Activated CD8-positive, alpha-beta T cell treated with anti-CD3 and anti-CD28 coated beads for 36 hours (primary cell): ENCODE measurements at regions not wholly inside any gene's neighbourhood (a gene's known extent, or its start where the extent isn't known, plus 50 kb on each side); places are given as distances from the start of the nearest gene placed in this dataset.
"Not testable (repeated sequence)": the region's sequence is repeated elsewhere in the genome, so short reads cannot be mapped to it uniquely, and the experiment has no call there.

Source experiments
- ATAC-seq: fragments of 200-7000 bp; cut with Tn5 transposase; one replicate; pipeline ENCODE4 v1.10.0; 2021; ENCODE audit warnings: mild to moderate bottlenecking, moderate library complexity
- CTCF ChIA-PET: fragments of 350-600 bp; sonication (Branson Sonifier 250); formaldehyde crosslinking; loops from one replicate; lab custom pipeline; 2021; ENCODE audit warnings: antibody characterized with exemption; lab: Charles Lee
- POLR2A ChIA-PET: fragments of 350-600 bp; sonication (Branson Sonifier 250); formaldehyde crosslinking; loops from one replicate; lab custom pipeline; 2021; ENCODE audit warnings: antibody characterized with exemption; lab: Charles Lee
- DNase-seq: peaks from one replicate; pipeline ENCODE4 v3.0.0-alpha.2; 2020
- H3K27ac Mint-ChIP-seq: one replicate; pipeline ENCODE4 v1.8.0; 2021; ENCODE audit warnings: mild to moderate bottlenecking, mixed read lengths
- H3K27me3 Mint-ChIP-seq: one replicate; pipeline ENCODE4 v1.8.0; 2021; ENCODE audit warnings: mixed read lengths
- H3K36me3 Mint-ChIP-seq: one replicate; pipeline ENCODE4 v1.8.0; 2021; ENCODE audit warnings: low read depth, mixed read lengths
- H3K4me1 Mint-ChIP-seq: one replicate; pipeline ENCODE4 v1.8.0; 2021; ENCODE audit warnings: low read depth, mixed read lengths
- H3K4me3 Mint-ChIP-seq: one replicate; pipeline ENCODE4 v1.8.0; 2021; ENCODE audit warnings: mild to moderate bottlenecking, moderate library complexity, mixed read lengths
- H3K9me3 Mint-ChIP-seq: one replicate; pipeline ENCODE4 v1.8.0; 2021; ENCODE audit warnings: mixed read lengths
- intact Hi-C: fragments of 100-400 bp; cut with micrococcal nuclease; formaldehyde crosslinking; loops from one replicate; pipeline ENCODE4 v1.10.0; 2022
- TF ChIP-seq, protein P1 (sequence below): fragments of 200-600 bp; IDR thresholded peaks from one replicate; pipeline ENCODE4 v1.8.0; 2022; ENCODE audit warnings: antibody characterized with exemption, mild to moderate bottlenecking

DNA sequence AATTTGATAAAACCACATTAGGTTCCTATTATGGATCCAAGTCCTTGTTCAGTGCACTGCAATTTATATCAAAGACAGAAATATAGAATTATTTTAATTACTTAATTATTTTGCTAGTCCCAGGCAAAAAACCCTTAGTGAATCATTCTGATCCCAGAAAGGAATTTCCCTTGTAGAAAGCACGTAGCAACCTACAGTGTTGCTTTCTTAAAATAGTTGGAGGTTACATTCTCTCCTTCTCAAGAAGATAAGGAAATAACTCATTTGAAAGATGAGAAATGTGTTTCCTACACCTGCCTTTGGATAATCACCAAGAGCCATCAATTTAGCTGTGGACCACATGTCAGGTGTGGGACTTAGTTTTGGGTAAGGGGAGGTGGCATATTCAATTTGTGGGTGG is 434.9 kb downstream of the SHISA9 start:
- Mint-ChIP-seq H3K9me3 (peaks cover 2% of the 10 kb centered on the region), H3K4me1 (no peaks in the 10 kb centered on the region)

DNA sequence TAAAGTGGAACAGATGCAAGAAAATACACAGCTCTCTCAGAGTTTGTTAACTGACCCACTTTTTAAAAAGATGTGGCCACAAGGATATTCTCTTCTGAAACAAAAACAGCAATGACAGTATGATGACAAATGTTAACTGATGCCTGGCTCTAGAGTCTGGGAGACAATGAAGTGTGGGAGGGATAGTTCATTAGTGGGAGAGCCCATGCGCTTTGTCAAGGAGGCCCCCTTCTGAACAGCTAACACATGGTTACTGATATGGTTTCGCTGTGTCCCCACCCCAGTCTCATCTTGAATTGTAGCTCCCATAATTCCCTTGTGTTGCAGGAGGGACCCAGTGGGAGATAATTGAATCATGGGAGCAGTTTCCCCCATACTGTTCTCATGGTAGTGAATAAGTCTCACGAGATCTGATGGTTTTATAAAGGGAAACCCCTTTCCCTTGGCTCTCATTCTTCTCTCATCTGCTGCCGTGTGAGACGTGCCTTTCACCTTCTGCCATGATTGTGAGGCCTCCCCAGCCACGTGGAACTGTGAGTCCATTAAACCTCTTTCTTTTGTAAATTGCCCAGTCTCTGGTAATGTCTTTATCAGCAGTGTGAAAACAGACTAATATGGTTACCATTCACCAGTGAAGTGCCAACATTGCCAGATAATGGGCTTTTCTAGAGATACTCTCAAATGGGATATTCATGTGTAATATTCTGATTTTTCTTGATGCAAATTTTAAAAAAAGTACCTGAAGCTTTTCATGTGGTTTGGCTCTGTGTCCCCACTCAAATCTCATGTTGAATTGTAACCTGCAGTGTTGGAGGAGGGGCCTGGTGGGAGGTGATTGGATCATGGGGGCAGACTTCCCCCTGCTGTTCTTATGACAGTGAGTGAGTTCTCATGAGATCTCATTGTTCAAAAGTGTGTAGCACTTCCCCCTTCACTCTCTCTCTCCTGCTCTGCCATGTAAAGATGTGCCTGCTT is 435.8 kb downstream of the SHISA9 start:
- ATAC-seq, POLR2A ChIA-PET, intact Hi-C loops, H3K27me3 Mint-ChIP-seq, CTCF ChIA-PET, H3K4me3 Mint-ChIP-seq, H3K9me3 Mint-ChIP-seq, DNase-seq, H3K4me1 Mint-ChIP-seq, H3K27ac Mint-ChIP-seq, H3K36me3 Mint-ChIP-seq: not testable (repeated sequence)

More for the DNA sequence above, 434.9 kb downstream of the SHISA9 start:
- TF ChIP-seq, protein P1, sequence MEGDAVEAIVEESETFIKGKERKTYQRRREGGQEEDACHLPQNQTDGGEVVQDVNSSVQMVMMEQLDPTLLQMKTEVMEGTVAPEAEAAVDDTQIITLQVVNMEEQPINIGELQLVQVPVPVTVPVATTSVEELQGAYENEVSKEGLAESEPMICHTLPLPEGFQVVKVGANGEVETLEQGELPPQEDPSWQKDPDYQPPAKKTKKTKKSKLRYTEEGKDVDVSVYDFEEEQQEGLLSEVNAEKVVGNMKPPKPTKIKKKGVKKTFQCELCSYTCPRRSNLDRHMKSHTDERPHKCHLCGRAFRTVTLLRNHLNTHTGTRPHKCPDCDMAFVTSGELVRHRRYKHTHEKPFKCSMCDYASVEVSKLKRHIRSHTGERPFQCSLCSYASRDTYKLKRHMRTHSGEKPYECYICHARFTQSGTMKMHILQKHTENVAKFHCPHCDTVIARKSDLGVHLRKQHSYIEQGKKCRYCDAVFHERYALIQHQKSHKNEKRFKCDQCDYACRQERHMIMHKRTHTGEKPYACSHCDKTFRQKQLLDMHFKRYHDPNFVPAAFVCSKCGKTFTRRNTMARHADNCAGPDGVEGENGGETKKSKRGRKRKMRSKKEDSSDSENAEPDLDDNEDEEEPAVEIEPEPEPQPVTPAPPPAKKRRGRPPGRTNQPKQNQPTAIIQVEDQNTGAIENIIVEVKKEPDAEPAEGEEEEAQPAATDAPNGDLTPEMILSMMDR = no peak
- ChIA-PET CTCF (no interaction called here), POLR2A (no interaction called here)
- no peaks in the 10 kb centered on the region for H3K27me3 Mint-ChIP-seq
- intact Hi-C loops = no loop called here
- DNase-seq = no peak
- H3K4me3 Mint-ChIP-seq = no peak overlapping the region
- no peak for ATAC-seq
- H3K27ac Mint-ChIP-seq = no peak overlapping the region
- H3K36me3 Mint-ChIP-seq = no peaks in the 10 kb centered on the region

DNA sequence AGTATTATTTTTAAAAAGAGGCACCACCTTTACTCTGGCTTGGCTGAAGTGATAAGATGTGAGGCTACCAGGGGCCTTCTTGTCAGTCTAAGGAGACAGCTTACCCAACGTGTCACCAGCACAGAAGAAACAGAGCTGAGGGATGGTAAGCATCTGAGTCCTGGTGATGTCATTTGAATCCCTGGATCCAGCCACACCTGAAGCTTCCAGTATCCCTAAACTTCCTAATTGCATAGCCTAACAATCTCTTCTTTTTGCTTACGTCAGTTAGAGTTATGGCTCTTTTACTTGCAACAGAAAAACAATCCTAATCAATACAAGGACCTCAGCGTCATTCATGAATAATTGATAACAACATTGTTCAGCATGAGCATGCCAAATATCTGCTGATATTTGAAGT is 436.6 kb downstream of the SHISA9 start:
- POLR2A ChIA-PET = no interaction called here
- DNase-seq = no peak
- TF ChIP-seq, protein P1 = no peak
- Mint-ChIP-seq H3K27me3 (no peaks in the 10 kb centered on the region), H3K27ac (no peak overlapping the region), H3K4me1 (no peaks in the 10 kb centered on the region), H3K9me3 (peaks cover 2% of the 10 kb centered on the region), H3K4me3 (no peak overlapping the region), H3K36me3 (no peaks in the 10 kb centered on the region)
- no peak for ATAC-seq
- intact Hi-C loops = no loop called here
- CTCF ChIA-PET = no interaction called here

DNA sequence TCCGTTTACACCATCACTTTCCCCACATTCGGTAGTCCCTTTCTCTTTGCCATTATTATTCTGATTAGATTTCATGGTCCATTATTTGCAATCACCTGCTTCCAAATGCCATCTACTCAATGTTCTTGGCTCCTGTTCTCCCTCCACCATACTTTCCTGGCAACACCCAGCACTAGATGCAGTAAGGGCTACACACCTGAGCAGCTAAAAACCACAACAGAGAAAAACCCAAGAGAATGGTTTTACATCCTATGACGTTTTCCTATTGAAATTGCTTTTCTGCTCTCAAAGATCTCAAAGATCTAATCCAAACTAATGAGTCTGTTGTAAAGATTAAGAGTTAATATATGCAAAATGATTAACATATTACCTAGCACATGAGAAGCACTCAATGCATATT is 441.3 kb downstream of the SHISA9 start:
- no peak overlapping the region for H3K4me3 Mint-ChIP-seq
- no peaks in the 10 kb centered on the region for H3K4me1 Mint-ChIP-seq
- H3K27me3 Mint-ChIP-seq = peaks cover 2% of the 10 kb centered on the region
- ATAC-seq (no peak), DNase-seq (no peak)
- TF ChIP-seq, protein P1 = no peak
- intact Hi-C loops = no loop called here
- peaks cover 2% of the 10 kb centered on the region for H3K9me3 Mint-ChIP-seq
- ChIA-PET CTCF (no interaction called here), POLR2A (no interaction called here)
- H3K27ac Mint-ChIP-seq = no peak overlapping the region
- no peaks in the 10 kb centered on the region for H3K36me3 Mint-ChIP-seq

DNA sequence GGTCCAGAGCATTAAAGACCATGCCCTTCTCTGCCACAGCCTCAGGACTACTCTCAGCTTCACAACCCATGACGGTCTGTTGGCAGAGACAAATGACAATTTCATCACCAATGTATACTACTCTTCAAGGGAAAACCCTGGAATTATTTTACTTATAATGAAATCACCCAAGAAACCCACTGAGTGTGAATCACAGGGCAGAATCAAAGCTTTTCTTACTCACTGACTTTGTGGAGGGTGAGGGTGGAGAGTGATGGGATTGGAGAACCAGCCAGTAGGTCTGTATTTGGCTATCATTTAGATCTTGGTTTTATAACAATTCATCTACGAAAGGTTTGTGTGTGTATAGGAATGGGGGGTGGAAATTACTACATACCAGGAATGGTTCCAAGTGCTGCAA is 442.6 kb downstream of the SHISA9 start:
- H3K4me1 Mint-ChIP-seq = no peaks in the 10 kb centered on the region
- intact Hi-C loops = no loop called here
- H3K36me3 Mint-ChIP-seq = no peaks in the 10 kb centered on the region
- ChIA-PET CTCF (no interaction called here), POLR2A (no interaction called here)
- ATAC-seq = no peak
- peaks cover 2% of the 10 kb centered on the region for H3K9me3 Mint-ChIP-seq
- no peak for DNase-seq
- TF ChIP-seq, protein P1 = no peak
- no peak overlapping the region for H3K4me3 Mint-ChIP-seq
- H3K27me3 Mint-ChIP-seq = peaks cover 2% of the 10 kb centered on the region
- H3K27ac Mint-ChIP-seq = no peak overlapping the region
